ENCODE measurements at regions not wholly inside any gene's neighbourhood (a gene's known extent, or its start where the extent isn't known, plus 50 kb on each side); places are given as distances from the start of the nearest gene placed in this dataset.

DNA sequence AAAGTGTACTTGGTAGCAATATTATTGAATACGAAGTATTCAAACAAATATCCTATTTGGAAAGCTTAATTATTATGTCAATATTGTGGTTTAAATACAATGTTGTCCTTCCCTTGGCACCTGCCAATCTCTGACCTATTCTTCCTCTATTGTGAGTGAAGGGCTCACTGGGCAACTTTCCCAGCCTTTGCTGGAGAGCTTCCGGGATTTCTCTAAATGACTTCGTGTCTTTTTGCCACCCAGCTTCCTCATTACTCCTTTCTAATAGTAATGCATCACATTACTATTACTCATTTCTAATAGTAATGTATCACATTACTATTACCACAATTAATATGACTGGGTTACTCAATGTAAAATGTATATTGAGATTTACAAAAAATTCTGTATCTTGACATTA is 880.6 kb downstream of the BRINP3 start:
- H3K36me3 Mint-ChIP-seq (ENCODE audit: insufficient read depth), result no peaks in the 10 kb centered on the region

DNA sequence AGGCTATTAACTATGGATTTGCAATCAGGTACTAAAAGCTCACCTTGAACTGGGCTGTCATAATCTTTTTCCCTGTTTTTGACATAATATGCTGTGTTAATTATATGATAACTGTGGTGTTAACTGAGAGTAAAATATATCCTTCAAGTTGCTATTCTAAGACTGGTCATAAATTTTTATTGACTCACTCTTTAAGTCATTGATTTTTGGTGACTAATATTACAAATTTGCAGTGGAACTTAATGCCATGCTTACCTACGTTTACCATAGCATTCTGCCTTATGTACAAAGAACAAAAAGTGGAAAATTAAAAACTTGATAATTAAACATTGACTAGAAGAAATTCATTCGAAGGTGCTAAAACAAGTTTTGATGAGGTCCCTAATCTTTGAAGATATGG is 872.4 kb downstream of the BRINP3 start:
- H3K36me3 Mint-ChIP-seq (ENCODE audit: insufficient read depth), result no peaks in the 10 kb centered on the region
- DNase-seq (no peak), ATAC-seq (replicated peaks) (no peak)
- H3K9me3 Mint-ChIP-seq, result peaks cover 0 to 5% of the 10 kb centered on the region in 2 donors
- H3K27ac Mint-ChIP-seq, result no peak overlapping the region
- no peak overlapping the region for H3K4me3 Mint-ChIP-seq
- H3K4me1 Mint-ChIP-seq (ENCODE audit: low read depth in 2 of 2), result no peaks in the 10 kb centered on the region
- no peaks in the 10 kb centered on the region for H3K27me3 Mint-ChIP-seq

More for the DNA sequence above, 880.6 kb downstream of the BRINP3 start:
- H3K27ac Mint-ChIP-seq, result no peak overlapping the region
- ATAC-seq (replicated peaks), result no peak
- no peaks in the 10 kb centered on the region for H3K4me1 Mint-ChIP-seq (ENCODE audit: low read depth in 2 of 2)
- H3K9me3 Mint-ChIP-seq, result peaks cover 11% of the 10 kb centered on the region in 2 donors
- no peak for DNase-seq
- H3K27me3 Mint-ChIP-seq, result no peaks in the 10 kb centered on the region
- H3K4me3 Mint-ChIP-seq, result no peak overlapping the region

DNA sequence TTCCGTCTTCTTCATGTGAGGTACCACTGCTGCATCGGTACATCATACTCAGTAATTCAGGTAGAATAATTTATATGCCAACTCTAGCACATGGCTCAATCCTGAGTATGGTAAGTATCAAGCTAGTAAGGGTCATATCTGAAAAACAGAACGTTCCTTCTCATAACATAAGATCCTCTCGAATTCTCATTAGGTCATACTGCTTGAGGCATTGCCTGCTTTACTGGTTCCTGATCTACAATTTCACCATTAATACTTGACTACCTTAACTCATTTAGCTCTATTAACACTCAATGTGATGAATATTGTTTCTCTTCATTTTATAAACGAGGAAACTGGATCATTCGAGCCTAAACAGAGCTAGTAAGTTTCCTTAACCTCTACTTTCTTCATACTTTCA is 871.6 kb downstream of the BRINP3 start:
- Mint-ChIP-seq H3K4me1 (ENCODE audit: low read depth in 2 of 2) (no peaks in the 10 kb centered on the region), H3K4me3 (no peak overlapping the region), H3K27ac (no peak overlapping the region), H3K27me3 (no peaks in the 10 kb centered on the region), H3K36me3 (ENCODE audit: insufficient read depth) (no peaks in the 10 kb centered on the region), H3K9me3 (peaks cover 0 to 5% of the 10 kb centered on the region in 2 donors)
- DNase-seq (no peak), ATAC-seq (replicated peaks) (no peak)

DNA sequence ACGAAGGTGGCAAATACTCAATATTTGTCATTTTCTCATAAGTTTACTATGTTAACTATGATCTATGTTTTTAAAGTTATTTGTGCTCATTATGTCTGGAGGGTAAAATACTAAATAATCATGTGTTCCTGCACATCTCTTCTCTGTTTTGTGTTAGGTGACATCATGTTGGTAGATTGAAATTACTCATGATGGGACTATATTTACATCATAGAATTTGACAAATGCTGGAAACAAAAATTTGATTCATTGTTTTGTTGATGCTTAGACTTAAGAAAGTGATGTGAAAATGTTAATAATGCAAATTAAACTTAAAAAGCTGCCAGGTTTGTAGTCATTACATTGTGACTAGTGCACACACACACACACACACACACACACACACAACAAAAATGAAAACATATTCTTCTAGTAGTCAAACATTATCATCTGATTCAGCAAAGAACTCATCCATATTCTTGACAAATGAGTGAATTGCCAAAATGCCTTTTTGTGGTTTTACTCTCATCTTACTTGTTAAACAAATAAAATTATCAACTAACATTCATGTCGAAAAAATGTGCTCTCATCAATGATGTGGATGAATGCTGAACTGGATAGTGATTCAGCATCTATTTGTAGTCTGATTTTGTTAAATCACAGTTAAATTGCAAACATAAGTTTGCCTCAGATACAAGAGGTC is 870.7 kb downstream of the BRINP3 start:
- no peaks in the 10 kb centered on the region for H3K4me1 Mint-ChIP-seq (ENCODE audit: low read depth in 2 of 2)
- no peaks in the 10 kb centered on the region for H3K36me3 Mint-ChIP-seq (ENCODE audit: insufficient read depth)
- no peak for ATAC-seq (replicated peaks)
- no peak for DNase-seq
- H3K9me3 Mint-ChIP-seq, result peaks cover 0 to 5% of the 10 kb centered on the region in 2 donors
- no peak overlapping the region for H3K27ac Mint-ChIP-seq
- H3K27me3 Mint-ChIP-seq, result no peaks in the 10 kb centered on the region
- H3K4me3 Mint-ChIP-seq, result no peak overlapping the region

DNA sequence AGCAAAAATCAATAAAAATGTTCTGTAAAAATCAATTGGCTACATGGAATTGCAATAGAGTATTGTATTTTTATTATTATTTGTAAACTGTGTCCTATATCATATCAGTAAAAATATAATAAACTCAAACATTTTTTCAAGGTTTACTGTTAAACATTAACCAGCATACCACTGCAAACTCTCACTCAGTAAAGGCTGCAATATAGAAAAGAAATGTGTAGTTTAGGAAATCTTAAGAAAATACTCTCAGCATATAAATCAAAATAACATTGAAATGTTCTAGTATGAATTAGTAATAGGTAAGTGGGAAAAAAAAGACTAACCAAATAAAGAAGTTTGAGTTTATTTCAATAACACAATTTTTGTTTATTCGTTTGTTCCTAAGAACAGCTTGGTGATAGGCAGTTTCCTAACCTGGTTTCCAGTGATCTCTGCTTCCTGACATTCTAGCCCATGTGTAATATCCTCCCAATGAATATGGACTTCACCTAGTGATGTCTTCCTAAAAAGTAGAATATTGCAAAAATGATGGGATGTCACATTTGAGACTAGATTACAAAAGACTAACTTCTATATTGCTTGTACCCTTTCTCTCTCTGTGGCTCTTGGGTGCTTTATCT is 870.1 kb downstream of the BRINP3 start:
- H3K9me3 Mint-ChIP-seq, result peaks cover 0 to 5% of the 10 kb centered on the region in 2 donors
- no peaks in the 10 kb centered on the region for H3K27me3 Mint-ChIP-seq
- no peak overlapping the region for H3K27ac Mint-ChIP-seq
- no peak for DNase-seq
- ATAC-seq (replicated peaks), result no peak
- H3K4me3 Mint-ChIP-seq, result no peak overlapping the region
- no peaks in the 10 kb centered on the region for H3K4me1 Mint-ChIP-seq (ENCODE audit: low read depth in 2 of 2)
- no peaks in the 10 kb centered on the region for H3K36me3 Mint-ChIP-seq (ENCODE audit: insufficient read depth)

DNA sequence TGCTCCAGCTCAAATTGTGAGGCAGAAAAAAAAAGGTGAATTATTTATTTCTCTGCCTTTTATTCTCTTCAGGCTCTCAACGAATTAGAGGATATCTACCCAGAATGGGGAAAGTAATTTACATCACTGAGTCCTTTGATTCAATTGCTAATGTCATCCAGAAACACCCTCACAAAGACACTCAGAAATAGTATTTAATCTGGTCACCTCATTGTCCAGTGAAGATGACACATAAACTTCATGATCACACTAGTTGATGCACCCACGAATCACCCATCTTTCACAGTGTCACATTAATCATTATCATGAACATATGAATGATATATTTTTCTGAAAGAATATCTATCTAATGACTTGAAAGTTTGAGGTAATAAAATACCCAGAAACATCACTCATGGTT is 868.5 kb downstream of the BRINP3 start:
- peaks cover 0 to 5% of the 10 kb centered on the region in 2 donors for H3K9me3 Mint-ChIP-seq
- DNase-seq (no peak), ATAC-seq (replicated peaks) (no peak)
- H3K4me1 Mint-ChIP-seq (ENCODE audit: low read depth in 2 of 2), result no peaks in the 10 kb centered on the region
- no peaks in the 10 kb centered on the region for H3K36me3 Mint-ChIP-seq (ENCODE audit: insufficient read depth)
- H3K4me3 Mint-ChIP-seq, result no peak overlapping the region
- H3K27me3 Mint-ChIP-seq, result no peaks in the 10 kb centered on the region
- H3K27ac Mint-ChIP-seq, result no peak overlapping the region

DNA sequence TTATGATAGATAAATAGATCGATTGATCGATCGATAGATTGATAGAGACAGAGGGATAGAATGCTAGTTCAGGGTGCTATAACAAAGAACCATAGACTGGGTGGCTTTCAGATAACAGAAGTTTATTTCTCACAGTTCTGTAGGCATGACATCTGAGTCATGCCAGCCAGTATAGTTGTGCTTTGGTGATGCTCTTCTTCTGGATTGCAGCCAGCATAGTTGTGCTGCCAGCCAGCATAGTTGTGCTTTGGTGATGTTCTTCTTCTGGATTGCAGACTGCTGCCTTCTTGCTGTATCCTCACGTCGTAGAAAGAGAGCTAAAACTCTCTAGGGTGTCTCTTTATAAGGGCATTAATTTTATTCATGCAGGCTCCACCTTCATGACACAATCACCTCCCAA is 860.8 kb downstream of the BRINP3 start:
- H3K27me3 Mint-ChIP-seq, result no peaks in the 10 kb centered on the region
- peaks cover 6% of the 10 kb centered on the region in 2 donors for H3K9me3 Mint-ChIP-seq
- no peaks in the 10 kb centered on the region for H3K36me3 Mint-ChIP-seq (ENCODE audit: insufficient read depth)
- no peaks in the 10 kb centered on the region for H3K4me1 Mint-ChIP-seq (ENCODE audit: low read depth in 2 of 2)
- no peak overlapping the region for H3K4me3 Mint-ChIP-seq
- ATAC-seq (replicated peaks) (no peak), DNase-seq (no peak)
- H3K27ac Mint-ChIP-seq, result no peak overlapping the region

DNA sequence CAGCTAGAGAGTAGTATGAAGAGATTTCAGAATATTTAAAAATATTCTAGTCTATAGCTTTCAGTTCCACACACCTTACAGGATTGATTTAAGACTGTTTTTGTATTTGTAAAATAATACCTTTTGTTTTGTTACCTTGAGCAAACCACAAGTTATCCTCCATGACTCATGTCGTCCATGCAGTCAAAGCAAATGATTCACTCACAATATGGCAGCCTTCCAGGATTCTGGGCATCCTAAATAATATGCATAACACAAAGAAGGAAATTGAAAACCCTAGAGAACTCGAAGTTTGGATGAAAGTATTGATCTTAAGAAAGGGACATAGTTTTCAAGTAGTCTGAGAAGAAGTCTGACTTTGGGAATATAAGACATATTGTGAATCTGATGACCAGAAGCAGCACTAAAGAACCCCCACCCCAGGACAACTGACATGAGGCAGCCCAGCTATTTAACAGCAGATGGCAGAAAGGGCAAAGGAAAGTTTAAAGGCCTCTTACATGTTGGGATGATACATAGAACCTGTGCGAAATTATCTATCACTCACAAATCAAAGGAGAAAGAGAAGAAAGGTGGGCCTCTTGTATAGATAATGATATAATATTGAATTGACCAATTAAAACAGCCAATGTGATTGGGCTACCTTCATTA is 857.9 kb downstream of the BRINP3 start:
- no peaks in the 10 kb centered on the region for H3K27me3 Mint-ChIP-seq
- DNase-seq (no peak), ATAC-seq (replicated peaks) (no peak)
- no peaks in the 10 kb centered on the region for H3K4me1 Mint-ChIP-seq (ENCODE audit: low read depth in 2 of 2)
- H3K36me3 Mint-ChIP-seq (ENCODE audit: insufficient read depth), result no peaks in the 10 kb centered on the region
- H3K27ac Mint-ChIP-seq, result no peak overlapping the region
- H3K9me3 Mint-ChIP-seq, result peaks cover 7 to 15% of the 10 kb centered on the region in 2 donors
- no peak overlapping the region for H3K4me3 Mint-ChIP-seq

DNA sequence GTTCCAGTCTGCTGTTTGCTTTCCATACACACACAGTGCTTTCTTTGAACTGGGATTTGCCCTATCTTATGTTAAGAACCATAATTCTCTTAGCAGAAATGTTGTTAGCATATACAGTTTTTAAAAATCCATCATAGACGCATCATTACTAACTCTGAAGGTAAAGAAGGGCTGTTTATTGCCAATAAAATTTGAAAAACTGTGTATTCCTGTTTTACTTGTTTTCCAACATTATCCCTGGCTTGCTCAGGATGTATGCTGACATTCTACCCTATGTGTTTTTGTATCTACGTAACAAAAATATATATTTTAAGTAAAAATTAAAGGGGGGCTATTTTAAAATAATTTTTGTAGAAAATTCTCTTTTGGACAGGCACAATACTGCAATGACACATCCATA is 857.2 kb downstream of the BRINP3 start:
- H3K9me3 Mint-ChIP-seq, result peaks cover 8 to 15% of the 10 kb centered on the region in 2 donors
- H3K27me3 Mint-ChIP-seq, result no peaks in the 10 kb centered on the region
- no peaks in the 10 kb centered on the region for H3K36me3 Mint-ChIP-seq (ENCODE audit: insufficient read depth)
- H3K27ac Mint-ChIP-seq, result no peak overlapping the region
- ATAC-seq (replicated peaks) (no peak), DNase-seq (no peak)
- no peaks in the 10 kb centered on the region for H3K4me1 Mint-ChIP-seq (ENCODE audit: low read depth in 2 of 2)
- H3K4me3 Mint-ChIP-seq, result no peak overlapping the region

DNA sequence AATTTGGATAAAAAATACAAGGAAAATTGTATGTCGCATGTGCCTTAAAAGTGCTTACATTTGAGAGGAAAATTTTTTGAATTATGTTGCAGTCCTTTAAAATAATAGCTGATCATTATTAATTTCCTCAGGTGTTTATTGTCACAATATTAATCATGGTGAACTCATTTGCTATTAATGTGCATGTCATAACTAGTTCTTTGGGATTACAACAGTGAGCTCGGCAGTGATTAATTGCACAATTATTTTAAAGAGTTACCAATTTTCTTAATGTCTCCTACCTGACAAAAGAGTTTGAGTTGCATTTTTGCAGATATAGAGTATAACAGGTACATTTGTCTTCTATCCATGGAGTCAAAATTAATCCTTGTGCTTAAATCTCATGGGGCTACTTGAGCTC is 854.3 kb downstream of the BRINP3 start:
- no peak overlapping the region for H3K4me3 Mint-ChIP-seq
- peaks cover 10 to 16% of the 10 kb centered on the region in 2 donors for H3K9me3 Mint-ChIP-seq
- ATAC-seq (replicated peaks) (no peak), DNase-seq (no peak)
- no peaks in the 10 kb centered on the region for H3K36me3 Mint-ChIP-seq (ENCODE audit: insufficient read depth)
- no peaks in the 10 kb centered on the region for H3K27me3 Mint-ChIP-seq
- H3K4me1 Mint-ChIP-seq (ENCODE audit: low read depth in 2 of 2), result no peaks in the 10 kb centered on the region
- H3K27ac Mint-ChIP-seq, result no peak overlapping the region

DNA sequence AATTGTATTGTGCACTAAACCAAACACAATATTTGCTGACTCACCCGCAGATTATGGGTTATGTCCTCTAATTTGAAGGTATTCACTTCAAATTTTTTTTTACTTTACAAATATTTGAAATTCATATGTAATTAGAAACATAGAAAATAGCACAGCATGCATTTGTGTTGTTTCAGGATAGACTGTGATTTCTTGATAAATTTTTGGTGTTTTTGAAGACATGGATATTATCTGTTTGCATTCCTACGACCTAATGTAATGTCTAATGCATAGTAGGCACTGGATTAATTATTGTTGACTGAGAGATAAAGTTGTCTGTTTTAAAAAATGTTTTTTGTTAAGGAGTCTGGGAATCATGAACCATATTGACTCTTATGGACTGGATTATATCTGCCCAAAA is 850.2 kb downstream of the BRINP3 start:
- Mint-ChIP-seq H3K9me3 (peaks cover 8 to 11% of the 10 kb centered on the region in 2 donors), H3K36me3 (ENCODE audit: insufficient read depth) (no peaks in the 10 kb centered on the region), H3K4me1 (ENCODE audit: low read depth in 2 of 2) (no peaks in the 10 kb centered on the region), H3K27me3 (no peaks in the 10 kb centered on the region), H3K27ac (no peak overlapping the region), H3K4me3 (no peak overlapping the region)
- DNase-seq (no peak), ATAC-seq (replicated peaks) (no peak)

DNA sequence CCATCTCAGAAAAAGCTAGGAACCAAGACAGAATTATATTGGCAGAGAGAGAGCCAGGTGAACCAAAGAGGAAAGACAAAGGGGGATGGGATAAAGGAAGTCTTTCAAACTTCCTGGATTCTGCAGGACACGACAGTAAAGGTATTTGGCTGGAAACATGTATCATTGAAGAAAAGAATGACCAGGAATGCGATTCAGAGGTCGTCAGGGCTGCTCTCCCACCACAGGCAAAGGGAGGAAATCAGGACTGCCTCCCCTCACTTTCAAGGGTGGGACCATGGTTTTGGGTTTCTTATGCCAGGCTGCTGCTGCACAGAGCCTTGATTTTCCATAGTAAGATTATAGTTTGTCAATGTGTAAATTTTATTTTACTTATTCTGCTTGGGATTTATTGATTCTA is 848.8 kb downstream of the BRINP3 start:
- DNase-seq (no peak), ATAC-seq (replicated peaks) (no peak)
- Mint-ChIP-seq H3K9me3 (peaks cover 7 to 8% of the 10 kb centered on the region in 2 donors), H3K4me3 (no peak overlapping the region), H3K4me1 (ENCODE audit: low read depth in 2 of 2) (no peaks in the 10 kb centered on the region), H3K36me3 (ENCODE audit: insufficient read depth) (no peaks in the 10 kb centered on the region), H3K27ac (no peak overlapping the region), H3K27me3 (no peaks in the 10 kb centered on the region)

DNA sequence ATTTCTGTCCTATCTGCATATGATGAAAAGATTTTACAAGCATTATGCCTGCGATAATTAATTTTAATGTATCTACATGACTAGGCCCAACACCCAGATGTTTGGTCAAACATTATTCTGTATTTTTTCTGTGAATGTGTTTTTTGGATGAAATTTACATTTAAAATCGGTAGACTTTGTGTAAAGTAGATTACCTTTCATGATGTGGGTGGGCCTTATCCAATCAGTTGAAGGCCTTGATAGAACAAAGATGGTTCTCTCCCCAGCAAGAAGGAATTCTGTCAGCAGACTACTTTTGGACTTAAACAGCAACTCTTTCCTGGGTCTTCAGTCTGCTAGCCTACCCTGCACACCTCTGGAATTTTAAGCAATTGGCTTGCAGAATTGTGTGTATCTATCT is 844.0 kb downstream of the BRINP3 start:
- H3K9me3 Mint-ChIP-seq, result peaks cover under 1 to 3% of the 10 kb centered on the region in 2 donors
- no peak for DNase-seq
- H3K27me3 Mint-ChIP-seq, result no peaks in the 10 kb centered on the region
- no peaks in the 10 kb centered on the region for H3K4me1 Mint-ChIP-seq (ENCODE audit: low read depth in 2 of 2)
- no peaks in the 10 kb centered on the region for H3K36me3 Mint-ChIP-seq (ENCODE audit: insufficient read depth)
- no peak overlapping the region for H3K27ac Mint-ChIP-seq
- no peak for ATAC-seq (replicated peaks)
- H3K4me3 Mint-ChIP-seq, result no peak overlapping the region

DNA sequence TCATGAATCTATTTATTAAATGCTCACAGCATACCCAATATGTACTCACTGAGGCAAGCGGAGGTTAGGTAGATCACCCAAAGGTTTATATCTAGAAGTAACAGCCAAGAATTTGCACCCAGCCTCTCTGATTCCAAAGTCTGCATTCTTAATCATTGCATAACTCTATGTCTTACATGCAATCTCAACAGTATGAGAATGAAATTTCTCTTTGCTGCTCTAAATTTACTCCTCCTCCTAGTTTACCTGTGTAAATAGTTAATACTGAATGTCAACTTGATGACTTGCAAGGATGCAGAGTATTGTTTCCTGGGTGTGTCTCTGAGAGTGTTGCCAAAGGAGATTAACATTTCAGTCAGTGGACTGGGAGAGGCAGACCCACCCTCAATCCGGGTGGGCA is 840.6 kb downstream of the BRINP3 start:
- H3K27ac Mint-ChIP-seq, result no peak overlapping the region

More for the DNA sequence above, 840.6 kb downstream of the BRINP3 start:
- Mint-ChIP-seq H3K4me1 (ENCODE audit: low read depth in 2 of 2) (no peaks in the 10 kb centered on the region), H3K9me3 (no peaks in the 10 kb centered on the region), H3K36me3 (ENCODE audit: insufficient read depth) (no peaks in the 10 kb centered on the region), H3K4me3 (no peak overlapping the region), H3K27me3 (no peaks in the 10 kb centered on the region)
- ATAC-seq (replicated peaks) (no peak), DNase-seq (no peak)
